ENCODE measurements at regions not wholly inside any gene's neighbourhood (a gene's known extent, or its start where the extent isn't known, plus 50 kb on each side); places are given as distances from the start of the nearest gene placed in this dataset.

GRCh38 chr18:53765211-53765610 lies 459.3 kb downstream of the MBD2 start:
- H2AK5ac ChIP-seq (ENCODE audit: insufficient read length, low read length) = no peak overlapping the region
- no peak overlapping the region for H3K9ac ChIP-seq (ENCODE audit: extremely low read depth, insufficient read length, low read length)
- H4K91ac ChIP-seq (ENCODE audit: insufficient read length, low read depth, low read length) = no peak overlapping the region
- no peak overlapping the region for H3K56ac ChIP-seq (ENCODE audit: insufficient read length, low read depth, low read length)
- no peak overlapping the region for H2BK5ac ChIP-seq (ENCODE audit: insufficient read length, low read length)
- WGBS (ENCODE audit: extremely low coverage, insufficient read length, low lambda C conversion rate) = no CpG with 5 or more reads among the region's 3 CpGs
- no peaks in the 10 kb centered on the region for H3K9me3 ChIP-seq (ENCODE audit: control insufficient read depth, low read depth, low read length)
- no peaks in the 10 kb centered on the region for H3K27me3 ChIP-seq (ENCODE audit: insufficient read depth, low read length)
- H2BK15ac ChIP-seq (ENCODE audit: low read depth, low read length) = no peak overlapping the region
- H2BK20ac ChIP-seq (ENCODE audit: low read depth, low read length, poor library complexity, severe bottlenecking) = no peak overlapping the region
- no peak overlapping the region for H3K4ac ChIP-seq (ENCODE audit: low read depth, low read length)
- H3K79me2 ChIP-seq (ENCODE audit: insufficient read depth, low read length) = no peaks in the 10 kb centered on the region
- H3K4me2 ChIP-seq (ENCODE audit: insufficient read depth, insufficient read length, low read length) = no peak overlapping the region
- peaks cover 0 to 15% (median 1%) of the 10 kb centered on the region in 3 experiments; a peak in 3 of 7 replicates for H3K36me3 Mint-ChIP-seq (ENCODE audit: insufficient read depth in 1 of 3, low read depth in 3 of 3)
- DNase-seq = no peak
- no peak overlapping the region for H2BK12ac ChIP-seq (ENCODE audit: insufficient read length, low read depth, low read length)
- no peak overlapping the region for H3K27ac Mint-ChIP-seq
- no peak overlapping the region for H3K18ac ChIP-seq (ENCODE audit: insufficient read length, low read depth, low read length)
- no peaks in the 10 kb centered on the region for H3K4me1 ChIP-seq (ENCODE audit: insufficient read depth, low read length)
- no peak for TF ChIP-seq CTCF (conservative IDR thresholded peaks at IDR 0.05)
- no peaks in the 10 kb centered on the region for H3K27me3 Mint-ChIP-seq (ENCODE audit: low read depth)
- no peak overlapping the region for H3T11ph ChIP-seq (ENCODE audit: low read length)
- H3K4me1 Mint-ChIP-seq = no peaks in the 10 kb centered on the region
- H3K14ac ChIP-seq (ENCODE audit: insufficient read depth, low read length) = no peak overlapping the region
- no peak overlapping the region for H2BK120ac ChIP-seq (ENCODE audit: low read depth, low read length, poor library complexity, severe bottlenecking)
- H4K20me1 ChIP-seq (ENCODE audit: control insufficient read depth, insufficient read depth, insufficient read length) = no peaks in the 10 kb centered on the region
- H3K23ac ChIP-seq (ENCODE audit: insufficient read length, low read depth, low read length) = no peak overlapping the region
- no peak overlapping the region for H2AFZ ChIP-seq (ENCODE audit: low read length)
- H3K9me3 Mint-ChIP-seq = peaks cover 16 to 22% of the 10 kb centered on the region in 2 experiments
- H3K4me3 Mint-ChIP-seq = no peak overlapping the region
- no peak overlapping the region for H4K5ac ChIP-seq (ENCODE audit: insufficient read length, low read depth, low read length)
- H4K8ac ChIP-seq (replicated peaks; ENCODE audit: insufficient read length, low read depth, low read length) = no peak overlapping the region
- H3K27ac ChIP-seq (ENCODE audit: insufficient read length, low read depth, low read length) = no peak overlapping the region
- no peaks in the 10 kb centered on the region for H3K79me1 ChIP-seq (ENCODE audit: insufficient read depth, low read depth, low read length, poor library complexity, severe bottlenecking)
- no peaks in the 10 kb centered on the region for H3K23me2 ChIP-seq (ENCODE audit: insufficient read length, low read depth, low read length, poor library complexity, severe bottlenecking)

All from H9 (cell line).